Stomach (tissue), 8 donors: ENCODE measurements at regions not wholly inside any gene's neighbourhood (a gene's known extent, or its start where the extent isn't known, plus 50 kb on each side); places are given as distances from the start of the nearest gene placed in this dataset.
"Not testable (repeated sequence)": the region's sequence is repeated elsewhere in the genome, so short reads cannot be mapped to it uniquely, and the experiment has no call there.

Experiments used
- DNase-seq, 2 donors: peaks; one replicate each; pipeline versions ENCODE4 v3.0.0 to v3.0.0-alpha.2; 2013 to 2019
- H3K27ac ChIP-seq, 5 donors: fragments of 200-600 bp in 4 of 5; sonication (generic) in 4 of 5; one replicate each; pipeline ENCODE4 v1.5.1; 2013 to 2019; ENCODE audit warnings: mild to moderate bottlenecking in 1 of 5, moderate library complexity in 1 of 5
- H3K27me3 ChIP-seq, 3 donors: fragments of 200-600 bp; sonication (generic); one replicate each; pipeline ENCODE4 v1.5.1; 2017 to 2019; ENCODE audit warnings: mixed run types in 1 of 3
- H3K36me3 ChIP-seq, 4 donors: fragments of 200-600 bp; sonication (generic); 1 replicate in 3 of 4; 2 replicates in 1 of 4; pipeline ENCODE4 v1.5.1; 2016 to 2019
- H3K4me1 ChIP-seq, 4 donors: fragments of 200-600 bp; sonication (generic); one replicate each; pipeline ENCODE4 v1.5.1; 2016 to 2019
- H3K4me3 ChIP-seq, 4 donors: fragments of 200-600 bp; sonication (generic) in 3 of 4; one replicate each; pipeline ENCODE4 v1.5.1; 2016 to 2019; ENCODE audit warnings: mild to moderate bottlenecking in 1 of 4
- H3K9me3 ChIP-seq, 4 donors: fragments of 200-600 bp; sonication (generic); one replicate each; pipeline ENCODE4 v1.5.1; 2016 to 2019
- CTCF ChIP-seq, 7 experiments: fragments of 450-650 bp in 4 of 7; fragments of 200-600 bp in 3 of 7; sonication (generic) in 3 of 7; IDR thresholded peaks; one replicate each; pipeline ENCODE4 v1.5.1; 2016 to 2019; ENCODE audit warnings: antibody characterized with exemption in 7 of 7, control low read depth in 2 of 7, mild to moderate bottlenecking in 1 of 7
- EP300 ChIP-seq: sonication (generic); formaldehyde crosslinking; IDR thresholded peaks from one replicate; pipeline ENCODE4 v1.6.1; 2017; ENCODE audit warnings: antibody characterized with exemption
- POLR2A ChIP-seq, 4 donors: fragments of 450-650 bp; IDR thresholded peaks; one replicate each; pipeline ENCODE4 v1.6.1; 2016; ENCODE audit warnings: antibody characterized with exemption in 4 of 4, control low read depth in 2 of 4, mild to moderate bottlenecking in 1 of 4, moderate library complexity in 1 of 4
- POLR2AphosphoS5 ChIP-seq, 3 donors: sonication (generic); formaldehyde crosslinking; IDR thresholded peaks; one replicate each; pipeline ENCODE4 v1.6.1; 2016; ENCODE audit warnings: antibody characterized with exemption in 3 of 3
- WGBS, 5 donors: extraction: QIAGEN DNeasy Blood & Tissue Kit in 3 of 5; methylation state at CpG; one replicate each; pipeline versions ENCODE4 v1.1.5 to v1.1.7; 2013 to 2018; 5-methylcytosine and 5-hydroxymethylcytosine counted together
- intact Hi-C: fragments of 100-400 bp; cut with DNase I; formaldehyde crosslinking; loops from one replicate; pipeline ENCODE4 v1.15.1; 2023; ENCODE audit warnings: low total_unique reads
- donor health status: healthy with polysubstance abuse.
- donor health status: Bipolar disorder and iron deficiency.
- donor health status: healthy.

- no peaks in the 10 kb centered on the region for H3K27me3 ChIP-seq
- no peak for DNase-seq
- intact Hi-C loops, result no loop called here
- no peaks in the 10 kb centered on the region for H3K36me3 ChIP-seq
- no peak for TF ChIP-seq EP300
- no peak for TF ChIP-seq CTCF (IDR thresholded peaks at IDR 0.05)
- no peak for TF ChIP-seq POLR2AphosphoS5 (IDR thresholded peaks at IDR 0.05)
- TF ChIP-seq POLR2A (IDR thresholded peaks at IDR 0.05), result no peak
- H3K27ac ChIP-seq, result no peak overlapping the region
- H3K4me3 ChIP-seq, result no peak overlapping the region
- 73 to 96% (median 87%) methylated on average over 2 of the region's 2 CpGs for WGBS, 5 donors
- no peaks in the 10 kb centered on the region for H3K9me3 ChIP-seq
- H3K4me1 ChIP-seq, result no peaks in the 10 kb centered on the region
Observed at GRCh38 chr18:55732227-55733106, 144.5 kb upstream of the TCF4 start.

GRCh38 chr18:55731594-55732042, 143.6 kb upstream of the TCF4 start:
- DNase-seq, result no peak
- Histone ChIP-seq H3K27ac (no peak overlapping the region), H3K4me1 (no peaks in the 10 kb centered on the region), H3K27me3 (no peaks in the 10 kb centered on the region), H3K36me3 (no peaks in the 10 kb centered on the region), H3K9me3 (no peaks in the 10 kb centered on the region), H3K4me3 (no peak overlapping the region)
- intact Hi-C loops, result no loop called here
- TF ChIP-seq POLR2AphosphoS5 (IDR thresholded peaks at IDR 0.05) (no peak), POLR2A (IDR thresholded peaks at IDR 0.05) (no peak), EP300 (no peak), CTCF (IDR thresholded peaks at IDR 0.05) (no peak)
- 69 to 79% (median 77%) methylated on average over 4 of the region's 4 CpGs for WGBS, 5 donors

- H3K4me1 ChIP-seq, H3K27me3 ChIP-seq, H3K27ac ChIP-seq, intact Hi-C loops, H3K9me3 ChIP-seq, H3K4me3 ChIP-seq, DNase-seq, H3K36me3 ChIP-seq: not testable (repeated sequence)
- WGBS, 5 donors, result 76 to 91% (median 85%) methylated on average over 10 to 16 of the region's 21 CpGs
Observed at GRCh38 chr18:55721006-55721405, 133.0 kb upstream of the TCF4 start.

GRCh38 chr18:55713707-55714106, 125.7 kb upstream of the TCF4 start:
- Histone ChIP-seq H3K4me3 (no peak overlapping the region), H3K9me3 (peaks cover 0 to 24% (median 10%) of the 10 kb centered on the region in 4 donors), H3K27me3 (no peaks in the 10 kb centered on the region), H3K27ac (no peak overlapping the region), H3K36me3 (no peaks in the 10 kb centered on the region), H3K4me1 (no peaks in the 10 kb centered on the region)
- intact Hi-C loops, result no loop called here
- DNase-seq, result no peak
- TF ChIP-seq POLR2A (IDR thresholded peaks at IDR 0.05), result no peak
- no peak for TF ChIP-seq CTCF (IDR thresholded peaks at IDR 0.05)
- TF ChIP-seq POLR2AphosphoS5 (IDR thresholded peaks at IDR 0.05), result no peak
- TF ChIP-seq EP300, result no peak

GRCh38 chr18:55706898-55707297, 118.9 kb upstream of the TCF4 start:
- H3K27ac ChIP-seq, result no peak overlapping the region
- intact Hi-C loops, result no loop called here
- no peak overlapping the region for H3K4me3 ChIP-seq
- DNase-seq, result no peak
- no peak for TF ChIP-seq POLR2A (IDR thresholded peaks at IDR 0.05)
- no peak for TF ChIP-seq CTCF (IDR thresholded peaks at IDR 0.05)
- no peak for TF ChIP-seq EP300
- no peaks in the 10 kb centered on the region for H3K36me3 ChIP-seq
- peaks cover 0 to 9% (median 1%) of the 10 kb centered on the region in 4 donors for H3K9me3 ChIP-seq
- WGBS, 5 donors, result 72 to 88% (median 78%) methylated on average over 3 of the region's 3 CpGs
- H3K4me1 ChIP-seq, result no peaks in the 10 kb centered on the region
- no peaks in the 10 kb centered on the region for H3K27me3 ChIP-seq
